ENCODE measurements at regions not wholly inside any gene's neighbourhood (a gene's known extent, or its start where the extent isn't known, plus 50 kb on each side); places are given as distances from the start of the nearest gene placed in this dataset.

DNA sequence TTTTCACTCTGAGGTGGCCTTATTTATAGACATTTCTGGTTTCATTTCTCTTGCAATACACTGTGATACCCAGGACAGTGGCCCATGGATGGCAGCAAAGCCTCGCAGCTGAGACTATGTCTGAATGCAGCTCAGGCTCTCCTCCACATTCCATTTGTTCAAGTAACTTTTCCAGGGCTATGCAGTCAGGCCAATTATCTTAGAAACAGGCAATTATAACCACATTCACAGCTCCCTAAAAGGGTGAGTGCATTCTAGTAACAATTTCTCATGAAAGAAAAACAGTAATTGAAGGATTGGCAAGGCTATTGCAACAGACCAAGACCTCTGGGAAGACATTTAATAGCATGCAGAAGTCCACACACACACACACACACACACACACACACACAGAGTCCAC is 264.0 kb downstream of the TBC1D4 start:
- DNase-seq (ENCODE audit: low spot score) = peak; percentile 10
- Histone ChIP-seq H3K27ac (ENCODE audit: low read depth, low read length, poor library complexity, severe bottlenecking) (no peak overlapping the region), H3K9me3 (ENCODE audit: low read depth, low read length, poor library complexity, severe bottlenecking) (no peaks in the 10 kb centered on the region), H3K27me3 (replicated peaks; ENCODE audit: insufficient read depth, low read depth, low read length, poor library complexity) (no peaks in the 10 kb centered on the region), H3K4me1 (ENCODE audit: insufficient read depth, low read length, poor library complexity, severe bottlenecking) (no peaks in the 10 kb centered on the region), H3K36me3 (ENCODE audit: insufficient read depth, low read length, poor library complexity, severe bottlenecking) (no peaks in the 10 kb centered on the region), H3K4me3 (ENCODE audit: low read depth, low read length, poor library complexity, severe bottlenecking) (no peak overlapping the region)
- CTCF ChIA-PET = no interaction called here
- POLR2A ChIA-PET (ENCODE audit: low non-redundant PET) = no interaction called here
- BruUV-seq (replicated peaks) = no TSS peak
- intact Hi-C loops (cut with micrococcal nuclease; ENCODE audit: unreplicated experiment) = loop anchor here (2.0 to 5.0 kb wide), 2 partner anchors 1381 to 1463 kb away; no protein-coding TSS in a partner anchor
- TF ChIP-seq, protein P1, sequence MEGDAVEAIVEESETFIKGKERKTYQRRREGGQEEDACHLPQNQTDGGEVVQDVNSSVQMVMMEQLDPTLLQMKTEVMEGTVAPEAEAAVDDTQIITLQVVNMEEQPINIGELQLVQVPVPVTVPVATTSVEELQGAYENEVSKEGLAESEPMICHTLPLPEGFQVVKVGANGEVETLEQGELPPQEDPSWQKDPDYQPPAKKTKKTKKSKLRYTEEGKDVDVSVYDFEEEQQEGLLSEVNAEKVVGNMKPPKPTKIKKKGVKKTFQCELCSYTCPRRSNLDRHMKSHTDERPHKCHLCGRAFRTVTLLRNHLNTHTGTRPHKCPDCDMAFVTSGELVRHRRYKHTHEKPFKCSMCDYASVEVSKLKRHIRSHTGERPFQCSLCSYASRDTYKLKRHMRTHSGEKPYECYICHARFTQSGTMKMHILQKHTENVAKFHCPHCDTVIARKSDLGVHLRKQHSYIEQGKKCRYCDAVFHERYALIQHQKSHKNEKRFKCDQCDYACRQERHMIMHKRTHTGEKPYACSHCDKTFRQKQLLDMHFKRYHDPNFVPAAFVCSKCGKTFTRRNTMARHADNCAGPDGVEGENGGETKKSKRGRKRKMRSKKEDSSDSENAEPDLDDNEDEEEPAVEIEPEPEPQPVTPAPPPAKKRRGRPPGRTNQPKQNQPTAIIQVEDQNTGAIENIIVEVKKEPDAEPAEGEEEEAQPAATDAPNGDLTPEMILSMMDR (conservative IDR thresholded peaks at IDR 0.05; ENCODE audit: low read depth, low read length) = 0 out of 2 replicates have a peak, but pooled peaks have one; percentile 11
- no peak for TF ChIP-seq EZH2 (IDR thresholded peaks at IDR 0.05; ENCODE audit: borderline replicate concordance, low read depth, low read length, poor library complexity, severe bottlenecking)

DNA sequence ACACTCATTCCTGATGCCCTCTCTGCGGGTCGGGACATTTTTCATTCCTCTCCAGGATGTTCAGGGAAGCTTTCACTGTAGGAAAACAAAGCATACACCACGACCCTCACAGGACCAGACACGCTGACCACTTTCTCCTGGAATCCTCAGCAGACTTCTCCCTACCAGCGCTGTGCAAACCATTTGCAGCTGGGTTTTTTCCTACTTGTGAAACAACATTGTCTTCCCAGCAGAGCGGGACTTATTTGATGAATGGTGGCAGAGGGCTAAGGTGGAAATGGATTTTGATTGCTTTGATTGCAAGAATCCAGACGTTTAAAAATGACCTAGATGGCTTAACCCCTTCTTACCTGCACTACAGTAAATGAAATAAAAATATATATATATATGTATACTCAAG is 265.9 kb downstream of the TBC1D4 start:
- Histone ChIP-seq H3K27ac (ENCODE audit: low read depth, low read length, poor library complexity, severe bottlenecking) (no peak overlapping the region), H3K4me1 (ENCODE audit: insufficient read depth, low read length, poor library complexity, severe bottlenecking) (no peaks in the 10 kb centered on the region), H3K27me3 (replicated peaks; ENCODE audit: insufficient read depth, low read depth, low read length, poor library complexity) (no peaks in the 10 kb centered on the region), H3K4me3 (ENCODE audit: low read depth, low read length, poor library complexity, severe bottlenecking) (no peak overlapping the region), H3K9me3 (ENCODE audit: low read depth, low read length, poor library complexity, severe bottlenecking) (no peaks in the 10 kb centered on the region), H3K36me3 (ENCODE audit: insufficient read depth, low read length, poor library complexity, severe bottlenecking) (no peaks in the 10 kb centered on the region)
- ChIA-PET CTCF (no interaction called here), POLR2A (ENCODE audit: low non-redundant PET) (no interaction called here)
- DNase-seq (ENCODE audit: low spot score) = no peak
- BruUV-seq (replicated peaks) = no TSS peak
- intact Hi-C loops (cut with micrococcal nuclease; ENCODE audit: unreplicated experiment) = loop anchor here (5.0 kb wide), 1 partner anchor 1379 kb away; no protein-coding TSS in a partner anchor
- TF ChIP-seq, protein P1 (conservative IDR thresholded peaks at IDR 0.05; ENCODE audit: low read depth, low read length) = no peak
- TF ChIP-seq EZH2 (IDR thresholded peaks at IDR 0.05; ENCODE audit: borderline replicate concordance, low read depth, low read length, poor library complexity, severe bottlenecking) = no peak

DNA sequence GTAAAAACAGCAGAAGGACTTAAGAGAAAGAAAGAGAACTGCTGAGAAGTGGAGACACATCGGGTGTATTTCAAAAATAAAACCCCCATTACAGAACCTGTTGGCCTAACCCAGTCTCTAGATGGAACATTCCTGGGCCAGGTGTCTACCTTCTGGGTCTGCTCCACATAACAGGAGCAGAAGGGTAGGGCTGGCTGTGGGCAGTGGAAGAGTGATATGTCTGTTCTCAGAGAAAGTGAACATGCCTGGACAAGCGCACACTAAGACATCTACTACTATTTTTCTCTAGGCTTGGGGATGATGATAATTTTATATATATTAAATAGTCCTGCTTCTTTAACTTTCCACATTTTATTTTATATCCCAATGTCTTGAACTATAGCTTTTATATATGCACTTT is 267.1 kb downstream of the TBC1D4 start:
- no peak for TF ChIP-seq EZH2 (IDR thresholded peaks at IDR 0.05; ENCODE audit: borderline replicate concordance, low read depth, low read length, poor library complexity, severe bottlenecking)
- TF ChIP-seq, protein P1 (conservative IDR thresholded peaks at IDR 0.05; ENCODE audit: low read depth, low read length) = no peak
- H3K27me3 ChIP-seq (replicated peaks; ENCODE audit: insufficient read depth, low read depth, low read length, poor library complexity) = no peaks in the 10 kb centered on the region
- no peaks in the 10 kb centered on the region for H3K36me3 ChIP-seq (ENCODE audit: insufficient read depth, low read length, poor library complexity, severe bottlenecking)
- no TSS peak for BruUV-seq (replicated peaks)
- H3K4me3 ChIP-seq (ENCODE audit: low read depth, low read length, poor library complexity, severe bottlenecking) = no peak overlapping the region
- DNase-seq (ENCODE audit: low spot score) = no peak
- ChIA-PET CTCF (no interaction called here), POLR2A (ENCODE audit: low non-redundant PET) (no interaction called here)
- H3K9me3 ChIP-seq (ENCODE audit: low read depth, low read length, poor library complexity, severe bottlenecking) = no peaks in the 10 kb centered on the region
- intact Hi-C loops (cut with micrococcal nuclease; ENCODE audit: unreplicated experiment) = loop anchor here (5.0 kb wide), 1 partner anchor 1378 kb away; no protein-coding TSS in a partner anchor
- no peak overlapping the region for H3K27ac ChIP-seq (ENCODE audit: low read depth, low read length, poor library complexity, severe bottlenecking)
- no peaks in the 10 kb centered on the region for H3K4me1 ChIP-seq (ENCODE audit: insufficient read depth, low read length, poor library complexity, severe bottlenecking)
